CD4-positive, alpha-beta T cell treated with Interferon gamma for 1 hour (primary cell): ENCODE measurements at regions not wholly inside any gene's neighbourhood (a gene's known extent, or its start where the extent isn't known, plus 50 kb on each side); places are given as distances from the start of the nearest gene placed in this dataset.
A peak's percentile ranks its signal among the peaks of the same experiment; 100 is the strongest.
"Not testable (repeated sequence)": the region's sequence is repeated elsewhere in the genome, so short reads cannot be mapped to it uniquely, and the experiment has no call there.

Experiments
- DNase-seq: peaks from one replicate; pipeline ENCODE4 v3.0.0-alpha.2; 2020

GRCh38 chr17:68097161-68097805 lies 61.7 kb downstream of the KPNA2 start:
- DNase-seq, result no peak

GRCh38 chr17:68099341-68099753 lies 63.8 kb downstream of the KPNA2 start:
- not testable (repeated sequence) for DNase-seq

DNA sequence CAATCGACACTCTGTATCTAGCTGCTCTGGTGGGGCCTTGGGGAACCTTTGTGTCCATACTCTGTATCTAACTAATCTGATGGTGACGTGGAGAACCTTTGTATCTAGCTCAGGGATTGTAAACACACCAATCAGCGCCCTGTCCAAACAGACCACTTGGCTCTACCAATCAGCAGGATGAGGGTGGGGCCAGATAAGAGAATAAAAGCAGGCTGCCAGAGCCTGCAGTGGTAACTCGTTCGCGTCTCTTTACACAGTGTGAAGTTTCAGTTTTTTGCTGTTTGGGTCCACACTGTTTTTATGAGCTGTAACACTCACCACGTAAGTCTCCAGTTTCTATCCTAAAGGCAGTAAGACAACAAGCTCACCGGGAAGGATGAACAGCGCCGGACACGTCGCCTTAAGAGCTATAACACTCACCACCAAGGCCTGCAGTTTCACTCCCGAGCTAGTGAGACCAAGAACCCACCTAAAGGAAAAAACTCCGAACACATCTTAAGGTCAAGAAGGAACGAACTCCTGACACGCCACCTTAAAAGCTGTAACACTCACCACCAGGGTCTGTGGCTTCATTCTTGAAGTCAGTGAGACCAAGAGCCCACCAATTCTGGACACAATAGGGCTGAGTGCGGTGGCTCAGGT lies 64.6 kb downstream of the KPNA2 start:
- no peak for DNase-seq

DNA sequence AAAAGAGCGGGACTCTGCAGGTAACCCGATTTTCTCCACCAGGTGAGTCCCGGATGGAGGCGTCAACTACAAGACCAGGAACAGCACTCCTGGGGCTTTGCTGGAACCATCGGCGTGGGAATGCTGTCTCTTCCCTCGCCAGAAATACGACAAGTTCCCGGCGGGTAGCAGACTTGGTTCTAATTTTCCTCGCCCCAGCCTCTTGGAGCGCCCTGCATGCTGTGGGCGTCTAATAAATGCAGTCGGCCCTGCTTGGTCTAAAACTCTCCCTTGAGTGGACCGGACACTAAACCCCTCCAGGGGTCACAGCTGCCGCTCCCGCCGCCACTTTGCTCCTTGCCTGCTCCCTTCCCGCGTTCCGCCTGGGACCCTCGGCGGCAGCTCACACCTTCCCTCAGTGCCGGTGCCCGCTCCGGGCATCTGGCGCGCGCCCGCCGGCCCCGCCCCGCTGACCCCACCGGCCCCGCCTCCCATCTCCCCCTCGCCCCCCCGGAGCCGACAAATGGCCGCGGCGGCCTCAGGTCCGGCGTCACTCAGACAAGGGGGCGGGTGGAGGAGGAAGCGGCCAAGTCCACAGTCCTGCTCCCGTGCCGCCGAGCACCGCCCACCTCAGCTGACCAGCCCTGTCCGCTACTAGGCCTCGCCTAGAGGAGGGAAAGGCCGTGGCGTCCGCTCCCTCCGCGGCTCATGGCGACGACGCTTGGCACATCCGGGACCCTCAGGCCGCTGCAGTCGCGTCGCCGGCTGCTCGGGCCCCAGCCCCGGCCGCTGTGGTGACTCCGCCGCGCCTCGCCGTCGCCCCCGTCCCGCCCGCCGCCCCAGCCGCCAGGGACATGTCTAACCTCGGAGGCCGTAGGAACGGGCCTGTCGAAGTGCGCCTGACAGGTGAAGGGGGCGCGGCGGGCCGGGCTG lies 65.8 kb downstream of the KPNA2 start:
- peak; percentile 82 for DNase-seq

DNA sequence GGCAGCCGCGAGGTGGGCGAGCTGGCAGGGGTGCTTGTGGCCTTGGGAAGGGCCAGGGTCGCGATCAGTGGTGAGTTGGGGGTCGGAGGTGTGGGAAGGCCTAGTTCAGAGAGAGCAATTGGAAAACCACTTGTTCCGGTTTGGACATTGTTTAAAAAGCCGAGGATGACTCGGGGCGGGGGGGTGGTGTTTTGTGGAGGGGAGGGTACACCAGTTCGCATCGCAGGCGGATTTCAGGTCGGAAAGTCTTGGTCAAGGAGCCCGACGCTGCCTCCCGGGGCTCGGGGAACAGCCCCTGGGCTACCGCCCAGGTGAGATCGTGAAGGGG lies 66.4 kb downstream of the KPNA2 start:
- no peak for DNase-seq

- DNase-seq, result peak; percentile 16
Measured at GRCh38 chr17:68102318-68102758, 66.8 kb downstream of the KPNA2 start.

- no peak for DNase-seq
Measured at GRCh38 chr17:68103148-68103547, 67.6 kb downstream of the KPNA2 start.

GRCh38 chr17:68106085-68106484 lies 70.5 kb downstream of the KPNA2 start:
- no peak for DNase-seq

DNA sequence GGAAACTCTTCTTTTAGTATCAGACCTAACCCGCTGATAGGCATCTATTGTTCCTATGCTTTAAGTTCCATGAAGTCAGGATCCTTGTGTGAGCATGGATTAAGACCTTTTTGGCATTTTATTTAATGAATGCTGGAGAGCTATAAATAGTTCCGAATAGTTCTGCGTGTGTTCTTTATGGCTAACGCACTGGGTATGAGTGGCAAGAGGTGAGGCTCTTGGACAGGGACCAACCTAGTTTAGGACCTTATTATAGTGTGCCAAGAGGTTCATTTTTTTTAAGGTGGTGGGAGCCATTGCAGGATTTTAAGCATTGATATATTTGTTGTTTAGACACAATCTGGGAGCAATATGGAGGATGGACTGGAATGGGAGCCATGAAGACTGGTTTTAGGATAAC lies 71.8 kb downstream of the KPNA2 start:
- DNase-seq, result no peak

DNA sequence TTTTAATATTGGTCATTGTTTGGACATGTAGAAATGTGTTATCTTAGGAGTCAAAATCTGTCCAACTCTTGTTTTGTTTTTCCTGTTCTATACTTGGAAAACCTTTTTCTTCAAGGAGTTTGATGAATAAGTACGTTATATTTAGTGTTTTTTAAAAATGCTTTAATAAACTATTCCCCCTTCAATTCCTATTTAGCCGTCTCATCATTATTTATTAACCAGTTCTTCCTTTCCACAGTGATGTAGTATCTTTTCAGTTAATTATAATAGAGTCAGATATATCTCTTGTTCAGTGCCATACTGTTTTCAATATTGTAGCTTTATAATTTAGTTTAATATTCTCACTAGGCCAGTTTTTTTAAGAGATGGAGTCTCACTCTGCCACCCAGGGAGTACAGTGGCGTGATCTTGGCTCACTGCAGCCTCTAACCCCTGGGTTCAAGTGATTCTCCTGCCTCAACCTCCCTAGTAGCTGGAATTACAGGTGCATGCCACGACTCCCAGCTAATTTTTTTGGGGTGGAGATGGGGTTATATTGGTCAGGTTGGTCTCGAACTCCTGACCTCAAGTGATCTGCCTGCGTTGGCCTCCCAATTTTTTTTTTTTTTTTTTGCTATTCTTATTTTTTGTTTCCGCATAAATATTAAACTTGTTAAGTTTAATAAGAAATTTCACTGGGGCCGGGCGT lies 72.9 kb downstream of the KPNA2 start:
- no peak for DNase-seq

- DNase-seq, result not testable (repeated sequence)
Measured at GRCh38 chr17:68109404-68109803, 73.9 kb downstream of the KPNA2 start.

DNA sequence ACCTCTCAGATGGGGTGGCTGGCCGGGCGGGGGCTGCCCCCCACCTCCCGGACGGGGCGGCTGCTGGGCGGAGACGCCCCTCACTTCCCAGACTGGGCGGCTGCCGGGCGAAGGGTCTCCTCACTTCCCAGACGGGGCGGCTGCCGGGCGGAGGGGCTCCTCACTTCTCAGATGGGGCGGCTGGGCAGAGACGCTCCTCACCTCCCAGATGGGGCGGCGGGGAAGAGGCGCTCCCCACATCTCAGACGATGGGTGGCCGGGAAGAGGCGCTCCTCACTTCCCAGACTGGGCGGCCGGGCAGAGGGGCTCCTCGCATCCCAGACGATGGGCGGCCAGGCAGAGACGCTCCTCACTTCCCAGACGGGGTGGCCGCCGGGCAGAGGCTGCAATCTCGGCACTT lies 80.7 kb downstream of the KPNA2 start:
- not testable (repeated sequence) for DNase-seq

GRCh38 chr17:68122587-68122986 lies 87.1 kb downstream of the KPNA2 start:
- no peak for DNase-seq

DNA sequence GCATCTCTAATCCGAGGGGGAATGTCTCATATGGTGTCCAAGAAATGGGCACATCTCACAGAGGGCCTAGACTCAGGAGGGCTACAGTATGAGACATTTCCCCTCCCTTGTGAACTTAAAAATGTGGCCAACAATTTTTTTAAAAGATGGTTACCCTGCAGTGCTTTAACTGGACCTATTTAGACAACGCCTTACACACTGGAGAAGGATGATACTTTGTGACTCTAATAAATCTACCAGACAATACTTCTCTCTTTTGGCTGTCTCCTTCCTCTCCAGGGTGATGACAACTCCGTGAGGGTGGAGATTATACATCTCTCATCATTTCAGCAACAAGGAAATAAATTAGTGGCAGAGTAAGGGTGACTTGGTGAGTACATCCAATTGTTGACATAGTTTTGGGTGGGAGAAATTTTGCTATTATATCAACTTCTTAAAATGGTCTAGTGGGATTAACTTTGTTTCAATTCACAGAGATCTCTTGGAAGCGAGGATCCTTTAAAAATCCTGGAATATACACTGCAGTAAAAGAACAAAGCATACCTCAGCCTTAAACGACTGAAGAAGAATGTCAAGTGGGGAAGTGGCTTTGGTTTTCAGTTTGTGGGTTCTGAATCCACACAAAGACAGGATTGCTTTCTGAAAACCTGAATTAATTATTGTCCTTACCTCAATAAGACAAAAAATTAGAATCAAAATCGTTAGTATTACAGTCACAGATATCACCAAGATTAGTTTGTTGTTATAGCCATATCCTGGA lies 89.8 kb downstream of the KPNA2 start:
- no peak for DNase-seq

DNA sequence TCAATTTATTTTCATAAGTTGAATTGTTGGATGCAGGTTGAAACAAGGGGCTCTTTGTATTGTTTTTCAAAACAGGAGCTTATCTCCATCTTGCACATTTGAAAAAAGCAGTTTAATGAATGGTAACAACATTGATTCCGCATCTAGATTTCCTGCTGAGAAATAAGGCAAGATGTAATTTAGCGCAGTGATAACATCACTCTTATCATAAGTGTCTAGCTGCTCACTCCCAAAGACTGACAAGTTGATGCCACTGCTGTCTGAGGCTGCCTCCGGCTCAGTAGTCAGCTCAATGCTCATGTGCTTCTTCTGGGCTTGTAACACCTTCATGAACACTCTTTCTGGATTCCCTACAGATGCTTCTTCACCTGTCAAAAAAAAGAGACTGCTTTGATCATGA lies 92.4 kb downstream of the KPNA2 start:
- DNase-seq, result no peak

- DNase-seq, result no peak
Measured at GRCh38 chr17:68131456-68131855, 95.9 kb downstream of the KPNA2 start.

GRCh38 chr17:68133346-68134045 lies 98.0 kb downstream of the KPNA2 start:
- DNase-seq, result no peak

- no peak for DNase-seq
Measured at GRCh38 chr17:68134046-68134637, 98.6 kb downstream of the KPNA2 start.

DNA sequence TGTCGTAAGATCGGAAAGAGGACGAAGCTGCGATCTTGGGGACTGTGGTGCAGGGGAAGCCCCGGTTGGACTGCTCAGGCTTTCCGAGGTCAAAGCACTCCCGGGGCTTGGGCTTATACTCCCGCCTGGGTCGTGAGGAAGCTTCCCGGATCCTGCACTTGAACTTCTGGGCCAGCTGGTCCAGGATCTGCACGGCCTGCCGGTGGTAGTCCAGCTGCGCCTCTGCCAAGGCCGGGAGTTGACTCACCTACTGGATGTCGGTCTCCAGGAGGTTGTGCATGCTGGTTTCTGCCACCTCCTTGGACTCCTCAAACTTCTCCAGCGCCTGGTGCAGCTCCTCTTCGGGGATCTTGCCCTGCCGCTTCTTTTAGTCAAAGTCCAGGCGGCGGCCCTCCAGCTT lies 99.2 kb downstream of the KPNA2 start:
- DNase-seq, result no peak

DNA sequence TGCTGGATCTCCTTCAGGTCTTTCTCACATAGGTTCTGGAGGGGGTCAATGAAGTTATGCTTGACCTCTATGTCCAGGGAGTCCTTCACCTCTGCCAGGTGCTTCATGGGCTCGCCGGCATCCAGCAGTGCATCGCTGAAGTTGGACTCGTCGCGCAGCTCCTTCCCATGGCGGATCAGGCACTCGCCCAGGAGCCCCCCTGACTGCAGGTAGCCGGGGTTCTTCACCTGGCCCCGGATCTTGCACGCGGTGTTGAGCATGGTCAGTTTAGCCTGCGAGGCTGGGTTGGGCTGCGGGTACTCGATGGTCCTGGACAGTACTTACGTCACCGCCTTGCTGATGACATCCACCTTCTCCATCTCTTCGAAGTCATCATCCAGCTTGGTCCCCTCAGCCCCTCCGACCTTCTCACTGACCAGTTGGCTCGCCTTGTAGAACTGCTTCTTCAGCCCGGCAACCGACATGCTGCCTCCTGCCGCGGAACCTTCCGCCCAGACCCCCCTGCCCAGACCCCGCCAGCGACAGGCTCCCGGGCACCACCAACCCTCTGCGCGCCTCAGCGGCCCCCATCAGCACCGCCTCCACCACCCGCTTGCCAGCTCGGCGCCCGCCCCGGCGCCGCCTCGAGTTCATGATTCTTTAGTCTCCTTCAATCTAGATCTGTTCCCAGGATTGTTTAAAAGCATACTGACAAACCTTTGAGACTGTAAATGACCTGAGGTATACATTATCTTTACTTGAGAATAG lies 99.8 kb downstream of the KPNA2 start:
- no peak for DNase-seq

DNA sequence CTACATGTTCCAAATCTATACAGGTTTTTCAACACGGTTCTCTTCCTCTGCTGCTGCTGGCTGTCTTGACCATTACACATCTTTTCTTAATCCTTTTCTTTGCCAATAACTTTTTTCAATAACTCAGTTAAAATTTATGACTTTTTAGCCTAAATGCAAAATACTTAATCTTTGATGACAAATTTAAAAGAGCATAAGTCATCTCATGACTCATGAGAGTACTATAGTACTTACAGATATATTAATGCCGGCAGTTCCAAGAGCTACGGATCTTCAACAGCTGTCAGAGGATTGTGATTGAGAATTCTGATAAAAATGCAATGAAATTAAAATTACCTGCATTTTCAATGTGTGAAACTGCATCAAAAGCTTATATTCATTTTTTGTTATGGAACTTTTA lies 105.5 kb downstream of the KPNA2 start:
- DNase-seq, result no peak
